ENCODE measurements at regions not wholly inside any gene's neighbourhood (a gene's known extent, or its start where the extent isn't known, plus 50 kb on each side); places are given as distances from the start of the nearest gene placed in this dataset.

- Histone ChIP-seq H3K36me3 (ENCODE audit: control insufficient read depth in 2 of 2, insufficient read depth in 1 of 2, low read length in 2 of 2) (no peaks in the 10 kb centered on the region), H3K9me3 (ENCODE audit: control insufficient read depth, insufficient read depth, low read depth, low read length) (no peaks in the 10 kb centered on the region), H3K4me3 (ENCODE audit: low read depth, low read length) (no peak overlapping the region), H3K4me1 (ENCODE audit: control insufficient read depth, insufficient read depth, low read length) (no peaks in the 10 kb centered on the region), H3K27ac (ENCODE audit: extremely low read depth, low read depth, low read length) (no peak overlapping the region)
- TF ChIP-seq ZNF394 (tag by site-specific recombination; IDR thresholded peaks at IDR 0.05; ENCODE audit: borderline replicate concordance) (no peak), BCL11A (tag by site-specific recombination; IDR thresholded peaks at IDR 0.05; ENCODE audit: low read depth) (no peak), ZSCAN5A (tag by site-specific recombination; IDR thresholded peaks at IDR 0.05) (no peak), ZNF747 (tag by site-specific recombination; IDR thresholded peaks at IDR 0.05) (no peak), PRDM1 (tag by site-specific recombination; IDR thresholded peaks at IDR 0.05) (no peak), ZNF184 (tag by site-specific recombination; IDR thresholded peaks at IDR 0.05) (no peak), ZBTB1 (tag by site-specific recombination; IDR thresholded peaks at IDR 0.05) (no peak), ZNF350 (tag by site-specific recombination; IDR thresholded peaks at IDR 0.05) (no peak), ZBTB11 (tag by site-specific recombination; conservative IDR thresholded peaks at IDR 0.05; ENCODE audit: low read depth) (no peak)
- ChIA-PET CTCF (interaction anchor here (2.1 kb wide), 1 partner anchor 13 kb away, joined by 7 read pairs; no protein-coding TSS in a partner anchor), POLR2A (no interaction called here)
These were observed 172.9 kb upstream of the KLHL29 start for GRCh38 chr2:23211987-23212583.

- Histone ChIP-seq H3K4me1 (ENCODE audit: control insufficient read depth, insufficient read depth, low read length) (no peaks in the 10 kb centered on the region), H3K36me3 (ENCODE audit: control insufficient read depth in 2 of 2, insufficient read depth in 1 of 2, low read length in 2 of 2) (no peaks in the 10 kb centered on the region), H3K9me3 (ENCODE audit: control insufficient read depth, insufficient read depth, low read depth, low read length) (no peaks in the 10 kb centered on the region), H3K27ac (ENCODE audit: extremely low read depth, low read depth, low read length) (no peak overlapping the region), H3K4me3 (ENCODE audit: low read depth, low read length) (no peak overlapping the region)
- POLR2A ChIA-PET: no interaction called here
- TF ChIP-seq TRIM28 (IDR thresholded peaks at IDR 0.05; ENCODE audit: borderline replicate concordance, low read length) (no peak), MEIS1 (CRISPR knock-in tag; IDR thresholded peaks at IDR 0.05; ENCODE audit: borderline replicate concordance) (peak; percentile 26; the same call in 1 of the 2 replicates)
- CTCF ChIA-PET: interaction anchor here (2.1 kb wide), 1 partner anchor 14 kb away, joined by 7 read pairs; no protein-coding TSS in a partner anchor
These were observed 171.8 kb upstream of the KLHL29 start for GRCh38 chr2:23213196-23213595.

- Histone ChIP-seq H3K4me1 (ENCODE audit: control insufficient read depth, insufficient read depth, low read length) (no peaks in the 10 kb centered on the region), H3K4me3 (ENCODE audit: low read depth, low read length) (no peak overlapping the region), H3K36me3 (ENCODE audit: control insufficient read depth in 2 of 2, insufficient read depth in 1 of 2, low read length in 2 of 2) (no peaks in the 10 kb centered on the region), H3K9me3 (ENCODE audit: control insufficient read depth, insufficient read depth, low read depth, low read length) (no peaks in the 10 kb centered on the region), H3K27ac (ENCODE audit: extremely low read depth, low read depth, low read length) (no peak overlapping the region)
- no peak for TF ChIP-seq ZNF513 (tag by site-specific recombination; IDR thresholded peaks at IDR 0.05)
- TF ChIP-seq ZNF184 (tag by site-specific recombination; IDR thresholded peaks at IDR 0.05): no peak
- no peak for TF ChIP-seq IKZF3 (tag by site-specific recombination; IDR thresholded peaks at IDR 0.05)
- no peak for TF ChIP-seq ZFP3 (tag by site-specific recombination; IDR thresholded peaks at IDR 0.05; ENCODE audit: low read depth)
- TF ChIP-seq ZNF791 (tag by site-specific recombination; IDR thresholded peaks at IDR 0.05): no peak
- TF ChIP-seq ZNF629 (tag by site-specific recombination; IDR thresholded peaks at IDR 0.05): no peak
- no peak for TF ChIP-seq KLF9 (tag by site-specific recombination; IDR thresholded peaks at IDR 0.05; ENCODE audit: low read depth)
- TF ChIP-seq ZNF26 (tag by site-specific recombination; IDR thresholded peaks at IDR 0.05): no peak
- no peak for TF ChIP-seq ZFP37 (tag by site-specific recombination; IDR thresholded peaks at IDR 0.05)
- TF ChIP-seq ZEB2 (tag by site-specific recombination; IDR thresholded peaks at IDR 0.05): no peak
- ChIA-PET POLR2A (no interaction called here), CTCF (no interaction called here)
These were observed 170.0 kb upstream of the KLHL29 start for GRCh38 chr2:23215016-23215415.

Measured in HEK293 (cell line).